IMR-90 (cell line): ENCODE measurements at regions not wholly inside any gene's neighbourhood (a gene's known extent, or its start where the extent isn't known, plus 50 kb on each side); places are given as distances from the start of the nearest gene placed in this dataset.

Source experiments
- ATAC-seq: fragments of 200-7000 bp; cut with Tn5 transposase; 2 replicates; pipeline ENCODE4 v1.9.1; 2020; ENCODE audit warnings: low read depth, mild to moderate bottlenecking, moderate library complexity
- BruUV-seq: library from RNA; stranded (reverse); fragments of 400-500 nt; replicated peaks from 2 replicates; lab custom pipeline; 2021; lab: Mats Ljungman, UMichigan
- CTCF ChIA-PET: fragments of 300-600 bp; formaldehyde crosslinking; extraction: SDS; loops from one replicate; lab custom pipeline; 2021; ENCODE audit warnings: antibody characterized with exemption; lab: Yijun Ruan, JAX
- POLR2A ChIA-PET: fragments of 300-600 bp; sonication (Branson Sonifier 250); formaldehyde crosslinking; loops from one replicate; lab custom pipeline; 2022; ENCODE audit warnings: antibody characterized with exemption; ENCODE audit not compliant: unreplicated experiment; lab: Charles Lee
- DNase-seq: peaks from one replicate; pipeline ENCODE4 v3.0.0; 2013
- H2AFZ ChIP-seq: replicated peaks from 2 replicates; pipeline ENCODE3; 2013; ENCODE audit warnings: low read length, mild to moderate bottlenecking; ENCODE audit not compliant: poor library complexity
- H2AK5ac ChIP-seq: 2 replicates; pipeline ENCODE4 v1.6.1; 2013; ENCODE audit warnings: low read depth, low read length, inconsistent platforms
- H2AK9ac ChIP-seq: replicated peaks from 2 replicates; pipeline ENCODE3; 2013; ENCODE audit warnings: mild to moderate bottlenecking, low read depth, low read length, moderate library complexity; ENCODE audit not compliant: poor library complexity
- H2BK120ac ChIP-seq: 2 replicates; pipeline ENCODE4 v1.6.1; 2013; ENCODE audit warnings: low read depth, low read length, inconsistent platforms
- H2BK15ac ChIP-seq: 3 replicates; pipeline ENCODE4 v1.6.1; 2013; ENCODE audit warnings: low read depth, low read length, inconsistent platforms
- H2BK20ac ChIP-seq: 2 replicates; pipeline ENCODE4 v1.6.1; 2013; ENCODE audit warnings: low read depth, mild to moderate bottlenecking, inconsistent platforms, low read length, moderate library complexity
- H2BK5ac ChIP-seq: 2 replicates; pipeline ENCODE4 v1.6.1; 2013; ENCODE audit warnings: mild to moderate bottlenecking, low read depth, low read length, inconsistent platforms; ENCODE audit not compliant: poor library complexity, severe bottlenecking
- H3K14ac ChIP-seq: replicated peaks from 2 replicates; pipeline ENCODE4 v1.6.1; 2013; ENCODE audit warnings: low read depth, low read length, inconsistent platforms
- H3K18ac ChIP-seq: 2 replicates; pipeline ENCODE4 v1.6.1; 2013; ENCODE audit warnings: low read depth, low read length, control low read depth
- H3K23ac ChIP-seq: 2 replicates; pipeline ENCODE4 v1.6.1; 2013; ENCODE audit warnings: low read depth, low read length, inconsistent platforms
- H3K27ac ChIP-seq: 2 replicates; pipeline ENCODE4 v1.5.1; 2013; ENCODE audit warnings: mild to moderate bottlenecking, control low read depth, low read length; ENCODE audit not compliant: insufficient read depth
- H3K27me3 ChIP-seq: 2 replicates; pipeline ENCODE4 v1.6.1; 2013; ENCODE audit warnings: low read length; ENCODE audit not compliant: control insufficient read depth, insufficient read depth
- H3K36me3 ChIP-seq: 2 replicates; pipeline ENCODE4 v1.6.1; 2013; ENCODE audit warnings: low read length, mixed read lengths; ENCODE audit not compliant: control insufficient read depth, insufficient read depth
- H3K4ac ChIP-seq: 2 replicates; pipeline ENCODE4 v1.6.1; 2013; ENCODE audit warnings: low read depth, low read length, inconsistent platforms
- H3K4me1 ChIP-seq: 2 replicates; pipeline ENCODE4 v1.6.1; 2013; ENCODE audit warnings: low read length, mixed read lengths; ENCODE audit not compliant: control insufficient read depth, insufficient read depth
- H3K4me2 ChIP-seq: 2 replicates; pipeline ENCODE4 v1.6.1; 2013; ENCODE audit warnings: low read depth, mild to moderate bottlenecking, control low read depth, low read length, moderate library complexity
- H3K4me3 ChIP-seq: 2 replicates; pipeline ENCODE4 v1.5.1; 2013; ENCODE audit warnings: low read depth, mild to moderate bottlenecking, control low read depth, low read length, moderate library complexity; ENCODE audit not compliant: insufficient read depth
- H3K56ac ChIP-seq: 2 replicates; pipeline ENCODE4 v1.6.1; 2013; ENCODE audit warnings: low read length, inconsistent platforms; ENCODE audit not compliant: insufficient read depth; ENCODE audit errors: extremely low read depth
- H3K79me1 ChIP-seq, 2 experiments: 2 replicates each; pipeline ENCODE4 v1.6.1; 2013; ENCODE audit warnings: low read length in 2 of 2, inconsistent platforms in 1 of 2, low read depth in 1 of 2
- H3K9ac ChIP-seq: 2 replicates; pipeline ENCODE4 v1.6.1; 2013; ENCODE audit warnings: low read depth, low read length, control low read depth
- H3K9me1 ChIP-seq: 2 replicates; pipeline ENCODE4 v1.6.1; 2013; ENCODE audit warnings: low read length, inconsistent platforms; ENCODE audit not compliant: insufficient read depth
- H3K9me3 ChIP-seq: 2 replicates; pipeline ENCODE4 v1.6.1; 2013; ENCODE audit warnings: low read length; ENCODE audit not compliant: control insufficient read depth, insufficient read depth
- H4K20me1 ChIP-seq: 2 replicates; pipeline ENCODE4 v1.6.1; 2013; ENCODE audit warnings: low read length, inconsistent platforms; ENCODE audit not compliant: insufficient read depth
- H4K5ac ChIP-seq: 2 replicates; pipeline ENCODE4 v1.6.1; 2013; ENCODE audit warnings: mild to moderate bottlenecking, low read depth, low read length, control low read depth
- H4K8ac ChIP-seq, 2 experiments: 2 replicates each; pipeline ENCODE4 v1.6.1; 2013; ENCODE audit warnings: low read depth in 2 of 2, low read length in 2 of 2, control low read depth in 1 of 2, inconsistent platforms in 1 of 2
- H4K91ac ChIP-seq: 2 replicates; pipeline ENCODE4 v1.6.1; 2013; ENCODE audit warnings: low read depth, low read length, inconsistent platforms; ENCODE audit not compliant: insufficient read depth
- BHLHE40 ChIP-seq: fragments of 150-350 bp; IDR thresholded peaks from 2 replicates; pipeline ENCODE4 v1.6.1; 2016; ENCODE audit warnings: mild to moderate bottlenecking, low read depth, low read length
- CEBPB ChIP-seq: IDR thresholded peaks from 2 replicates; pipeline ENCODE4 v1.6.1; 2012; ENCODE audit warnings: low read depth, low read length, improper control_type of control experiment
- CHD1 ChIP-seq: IDR thresholded peaks from 2 replicates; pipeline ENCODE4 v1.6.1; 2012; ENCODE audit warnings: low read depth, low read length, improper control_type of control experiment
- CTCF ChIP-seq: conservative IDR thresholded peaks from 2 replicates; pipeline ENCODE4 v1.5.1; 2012; ENCODE audit warnings: mild to moderate bottlenecking, low read depth, low read length, improper control_type of control experiment
- FOS ChIP-seq: fragments of 150-350 bp; IDR thresholded peaks from 2 replicates; pipeline ENCODE4 v1.6.1; 2016; ENCODE audit warnings: low read depth, low read length
- MAZ ChIP-seq: IDR thresholded peaks from 2 replicates; pipeline ENCODE4 v1.6.1; 2012; ENCODE audit warnings: low read depth, mild to moderate bottlenecking, low read length, improper control_type of control experiment, moderate library complexity, borderline replicate concordance
- MXI1 ChIP-seq: IDR thresholded peaks from 2 replicates; pipeline ENCODE4 v1.6.1; 2012; ENCODE audit warnings: low read depth, mild to moderate bottlenecking, low read length, moderate library complexity, borderline replicate concordance
- NFE2L2 ChIP-seq: fragments of 150-350 bp; IDR thresholded peaks from 2 replicates; pipeline ENCODE4 v1.6.1; 2016; ENCODE audit warnings: low read depth, mild to moderate bottlenecking, low read length
- POLR2A ChIP-seq: IDR thresholded peaks from 2 replicates; pipeline ENCODE4 v1.6.1; 2012; ENCODE audit warnings: mild to moderate bottlenecking, low read depth, low read length
- RAD21 ChIP-seq: IDR thresholded peaks from 2 replicates; pipeline ENCODE4 v1.6.1; 2012; ENCODE audit warnings: low read length, improper control_type of control experiment
- RCOR1 ChIP-seq: IDR thresholded peaks from 2 replicates; pipeline ENCODE4 v1.6.1; 2012; ENCODE audit warnings: mild to moderate bottlenecking, low read length, improper control_type of control experiment; ENCODE audit not compliant: insufficient replicate concordance
- SMC3 ChIP-seq: fragments of 150-350 bp; IDR thresholded peaks from 2 replicates; pipeline ENCODE4 v1.6.1; 2016; ENCODE audit warnings: low read depth, mild to moderate bottlenecking, antibody characterized with exemption, low read length, moderate library complexity
- USF2 ChIP-seq: fragments of 150-350 bp; IDR thresholded peaks from 2 replicates; pipeline ENCODE4 v1.6.1; 2017; ENCODE audit warnings: mild to moderate bottlenecking, antibody characterized with exemption, low read length, low read depth
- WGBS, 2 experiments: methylation state at CpG; one replicate each; pipeline versions ENCODE4 v1.1.5 to v1.1.7; 2013; ENCODE audit warnings: missing lambda C conversion rate in 2 of 2; ENCODE audit not compliant: insufficient read length in 1 of 2; ENCODE audit errors: extremely low coverage in 2 of 2; 5-methylcytosine and 5-hydroxymethylcytosine counted together
- dilution Hi-C: fragments of 300-500 bp; cut with HindIII; formaldehyde crosslinking; loops from one replicate; pipeline ENCODE4 v1.14.3; 2018; ENCODE audit warnings: low sequenced_read_pairs; ENCODE audit not compliant: unreplicated experiment
- in situ Hi-C: fragments of 300-500 bp; cut with MboI; formaldehyde crosslinking; loops from 3 replicates; pipeline ENCODE4 v1.14.3; 2019; ENCODE audit warnings: low sequenced_read_pairs, inconsistent platforms, mixed read lengths
- intact Hi-C: fragments of 100-400 bp; cut with micrococcal nuclease; formaldehyde crosslinking; loops from 2 replicates; pipeline ENCODE4 v1.10.0; 2022

GRCh38 chr20:52081791-52082190 is 109.8 kb downstream of the ZFP64 start (continued):
- TF ChIP-seq MXI1 (no peak), FOS (no peak), CEBPB (no peak), RCOR1 (no peak)

GRCh38 chr20:52081066-52081465 is 110.5 kb downstream of the ZFP64 start:
- TF ChIP-seq MXI1 (no peak), USF2 (no peak), BHLHE40 (no peak), RAD21 (no peak), RCOR1 (no peak), NFE2L2 (no peak), MAZ (no peak), POLR2A (no peak), CEBPB (no peak), CHD1 (no peak), CTCF (no peak), SMC3 (no peak)

More at GRCh38 chr20:52081066-52081465, 110.5 kb downstream of the ZFP64 start:
- Histone ChIP-seq H2AK9ac (peak overlapping the region; percentile 30), H4K5ac (no peak overlapping the region), H3K9me1 (no peaks in the 10 kb centered on the region), H3K9me3 (no peaks in the 10 kb centered on the region), H2BK20ac (no peak overlapping the region), H3K27me3 (no peaks in the 10 kb centered on the region), H3K9ac (no peak overlapping the region), H3K4me1 (peaks cover 2% of the 10 kb centered on the region; the same call in 1 of the 2 replicates), H3K4me3 (no peak overlapping the region), H2BK120ac (no peak overlapping the region), H3K14ac (no peak overlapping the region), H4K20me1 (no peaks in the 10 kb centered on the region), H2BK15ac (no peak overlapping the region), H3K79me1 (no peaks in the 10 kb centered on the region; a peak in 1 of 4 replicates), H3K18ac (no peak overlapping the region), H2AK5ac (no peak overlapping the region), H3K56ac (no peak overlapping the region), H3K4ac (no peak overlapping the region), H2AFZ (no peak overlapping the region), H3K36me3 (peaks cover 11% of the 10 kb centered on the region; the same call in 1 of the 2 replicates), H2BK5ac (no peak overlapping the region), H4K91ac (no peak overlapping the region), H3K23ac (no peak overlapping the region), H3K27ac (no peak overlapping the region), H4K8ac (no peak overlapping the region), H3K4me2 (no peak overlapping the region)
- DNase-seq (no peak), ATAC-seq (no peak)
- CTCF ChIA-PET = interaction anchor here (0.9 kb wide), 1 partner anchor 486 kb away, joined by 3 read pairs; no protein-coding TSS in a partner anchor
- 67% methylated on average over 1 of the region's 5 CpGs; no CpG with 5 or more reads in 1 of the 2 experiments for WGBS, 2 experiments
- no TSS peak for BruUV-seq
- in situ Hi-C loops = loop anchor here (5.0 to 25.0 kb wide), 5 partner anchors 276 to 1094 kb away; partner anchors contain the start of gene SALL4
- dilution Hi-C loops = no loop called here
- intact Hi-C loops = loop anchor here (5.0 kb wide), 3 partner anchors 119 to 694 kb away; no protein-coding TSS in a partner anchor
- POLR2A ChIA-PET = no interaction called here
